Mesenchymal stem cell (in vitro differentiated cells and primary cell): ENCODE measurements at regions not wholly inside any gene's neighbourhood (a gene's known extent, or its start where the extent isn't known, plus 50 kb on each side); places are given as distances from the start of the nearest gene placed in this dataset.

ENCODE experiments used
- DNase-seq: peaks from one replicate; pipeline ENCODE4 v3.0.0-alpha.2; 2013
- H2AFZ ChIP-seq: one replicate; pipeline ENCODE4 v1.6.1; 2013; ENCODE audit warnings: low read depth, mild to moderate bottlenecking, control low read depth, inconsistent platforms, low read length, moderate library complexity
- H2AK5ac ChIP-seq: 2 replicates; pipeline ENCODE4 v1.6.1; 2013; ENCODE audit warnings: low read length, moderate library complexity, mild to moderate bottlenecking, inconsistent platforms; ENCODE audit not compliant: severe bottlenecking
- H2BK120ac ChIP-seq: one replicate; pipeline ENCODE4 v1.6.1; 2013; ENCODE audit warnings: low read depth, mild to moderate bottlenecking, inconsistent platforms, low read length, moderate library complexity
- H2BK12ac ChIP-seq, 2 experiments: one replicate each; pipeline ENCODE4 v1.6.1; 2013; ENCODE audit warnings: inconsistent platforms in 2 of 2, low read length in 2 of 2, mild to moderate bottlenecking in 2 of 2, moderate library complexity in 2 of 2, control low read depth in 1 of 2
- H2BK15ac ChIP-seq: one replicate; pipeline ENCODE4 v1.6.1; 2013; ENCODE audit warnings: mild to moderate bottlenecking, low read depth, inconsistent platforms; ENCODE audit not compliant: poor library complexity, severe bottlenecking
- H2BK5ac ChIP-seq: 2 replicates; pipeline ENCODE4 v1.6.1; 2013; ENCODE audit warnings: low read depth, mild to moderate bottlenecking, low read length, control low read depth, inconsistent platforms; ENCODE audit not compliant: poor library complexity, severe bottlenecking
- H3K14ac ChIP-seq, 2 experiments: one replicate each; pipeline ENCODE4 v1.6.1; 2013; ENCODE audit warnings: inconsistent platforms in 2 of 2, low read length in 2 of 2, control low read depth in 1 of 2, mild to moderate bottlenecking in 1 of 2, moderate library complexity in 1 of 2
- H3K18ac ChIP-seq, 2 experiments: one replicate each; pipeline ENCODE4 v1.6.1; 2013; ENCODE audit warnings: inconsistent platforms in 2 of 2, low read length in 2 of 2, control low read depth in 1 of 2, low read depth in 1 of 2, mild to moderate bottlenecking in 1 of 2
- H3K23ac ChIP-seq, 2 experiments: one replicate each; pipeline ENCODE4 v1.6.1; 2013; ENCODE audit warnings: inconsistent platforms in 2 of 2, low read length in 2 of 2, mild to moderate bottlenecking in 2 of 2, moderate library complexity in 2 of 2, control low read depth in 1 of 2
- H3K27ac ChIP-seq: 2 replicates; pipeline ENCODE4 v1.5.1; 2013; ENCODE audit warnings: mild to moderate bottlenecking, moderate library complexity, low read length, control low read depth, inconsistent platforms; ENCODE audit not compliant: poor library complexity, severe bottlenecking
- H3K27me3 ChIP-seq, 2 experiments: 2 replicates each; pipeline versions ENCODE4 v1.6.1 to v1.7.0; 2013; ENCODE audit warnings: low read length in 2 of 2, mild to moderate bottlenecking in 2 of 2, moderate library complexity in 2 of 2, control low read depth in 1 of 2, inconsistent platforms in 1 of 2; ENCODE audit not compliant: control insufficient read depth in 1 of 2, insufficient read depth in 1 of 2
- H3K36me3 ChIP-seq, 2 experiments: 2 replicates each; pipeline versions ENCODE4 v1.6.1 to v1.7.0; 2013; ENCODE audit warnings: low read length in 2 of 2, control low read depth in 1 of 2, inconsistent platforms in 1 of 2, low read depth in 1 of 2, mild to moderate bottlenecking in 1 of 2; ENCODE audit not compliant: insufficient read depth in 2 of 2, control insufficient read depth in 1 of 2
- H3K4ac ChIP-seq, 2 experiments: one replicate each; pipeline ENCODE4 v1.6.1; 2013; ENCODE audit warnings: inconsistent platforms in 2 of 2, low read length in 2 of 2, mild to moderate bottlenecking in 2 of 2, moderate library complexity in 2 of 2, control low read depth in 1 of 2, low read depth in 1 of 2
- H3K4me1 ChIP-seq: 2 replicates; pipeline ENCODE4 v1.6.1; 2013; ENCODE audit warnings: low read depth, low read length, control low read depth; ENCODE audit not compliant: control insufficient read depth, insufficient read depth
- H3K4me2 ChIP-seq: 2 replicates; pipeline ENCODE4 v1.6.1; 2013; ENCODE audit warnings: low read length, mild to moderate bottlenecking, inconsistent platforms; ENCODE audit not compliant: poor library complexity, severe bottlenecking
- H3K4me3 ChIP-seq, 2 experiments: 2 replicates each; pipeline versions ENCODE4 v1.5.1 to v1.7.0; 2013; ENCODE audit warnings: low read length in 2 of 2, mild to moderate bottlenecking in 2 of 2, control low read depth in 1 of 2, low read depth in 1 of 2; ENCODE audit not compliant: insufficient read depth in 1 of 2
- H3K79me1 ChIP-seq: replicated peaks from 2 replicates; pipeline ENCODE4 v1.6.1; 2013; ENCODE audit warnings: mild to moderate bottlenecking, control low read depth, low read length, inconsistent platforms; ENCODE audit not compliant: poor library complexity, severe bottlenecking
- H3K9ac ChIP-seq: 2 replicates; pipeline ENCODE4 v1.7.0; 2013; ENCODE audit warnings: mild to moderate bottlenecking, low read length, moderate library complexity
- H3K9me3 ChIP-seq: 2 replicates; pipeline ENCODE4 v1.7.0; 2013; ENCODE audit warnings: mild to moderate bottlenecking, low read length; ENCODE audit not compliant: control insufficient read depth
- H4K8ac ChIP-seq: one replicate; pipeline ENCODE4 v1.6.1; 2013; ENCODE audit warnings: inconsistent platforms, mild to moderate bottlenecking, low read length, moderate library complexity
- H4K91ac ChIP-seq: one replicate; pipeline ENCODE4 v1.6.1; 2013; ENCODE audit warnings: mild to moderate bottlenecking, low read length, inconsistent platforms
- WGBS: methylation state at CpG from one replicate; pipeline ENCODE4 v1.1.7; 2013; ENCODE audit warnings: mixed read lengths; 5-methylcytosine and 5-hydroxymethylcytosine counted together

DNA sequence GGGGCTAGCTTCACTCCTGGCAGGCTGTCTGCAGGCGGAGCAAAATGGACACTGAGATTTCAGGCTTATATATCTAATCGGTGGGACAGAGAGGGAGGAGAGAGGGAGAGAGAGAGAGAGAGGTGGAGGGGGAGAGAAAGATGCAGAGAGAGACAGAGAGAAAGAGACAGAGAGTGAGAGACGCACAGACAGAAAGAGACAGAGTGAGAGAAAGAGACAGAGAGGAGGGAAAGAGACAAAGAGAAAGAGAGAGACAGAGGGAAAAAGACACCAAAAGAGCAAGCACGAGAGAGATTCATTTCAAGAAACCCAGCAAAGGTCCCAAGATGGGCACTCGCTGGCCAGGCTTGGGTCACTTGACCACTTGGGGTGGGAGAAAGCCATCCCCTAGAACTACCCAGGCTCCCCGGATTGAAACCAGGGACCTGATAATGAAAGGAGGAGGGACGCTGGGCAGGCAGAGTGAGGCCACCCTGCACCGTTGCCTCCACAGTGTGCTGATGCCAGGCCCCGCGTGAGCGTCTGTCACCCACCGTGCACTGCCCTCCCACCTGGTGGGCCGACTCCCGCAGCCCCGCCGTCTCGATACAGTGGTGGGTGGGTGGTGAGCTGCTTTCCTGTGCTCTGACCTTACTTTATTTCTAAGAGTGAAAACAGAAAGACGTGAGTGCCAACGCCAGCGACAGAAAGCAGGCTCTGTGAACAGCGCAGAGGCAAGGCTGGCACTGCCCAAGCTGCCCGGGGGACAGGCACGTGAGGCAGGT, 67.9 kb upstream of the SLCO4A1 start:
- Histone ChIP-seq H3K14ac (no peak overlapping the region), H3K27me3 (peaks cover 37 to 93% of the 10 kb centered on the region in 2 experiments), H3K79me1 (no peaks in the 10 kb centered on the region), H3K4ac (no peak overlapping the region), H3K18ac (no peak overlapping the region), H3K27ac (no peak overlapping the region), H2BK12ac (no peak overlapping the region), H2BK5ac (no peak overlapping the region), H3K4me3 (no peak overlapping the region), H3K36me3 (no peaks in the 10 kb centered on the region), H2BK120ac (no peak overlapping the region), H2BK15ac (no peak overlapping the region), H3K4me1 (no peaks in the 10 kb centered on the region), H4K8ac (no peak overlapping the region), H3K9ac (no peak overlapping the region), H3K9me3 (peaks cover 3% of the 10 kb centered on the region), H4K91ac (no peak overlapping the region), H3K23ac (no peak overlapping the region), H2AFZ (no peak overlapping the region), H3K4me2 (no peak overlapping the region), H2AK5ac (no peak overlapping the region)
- WGBS = 86% methylated on average over 23 of the region's 23 CpGs
- no peak for DNase-seq

DNA sequence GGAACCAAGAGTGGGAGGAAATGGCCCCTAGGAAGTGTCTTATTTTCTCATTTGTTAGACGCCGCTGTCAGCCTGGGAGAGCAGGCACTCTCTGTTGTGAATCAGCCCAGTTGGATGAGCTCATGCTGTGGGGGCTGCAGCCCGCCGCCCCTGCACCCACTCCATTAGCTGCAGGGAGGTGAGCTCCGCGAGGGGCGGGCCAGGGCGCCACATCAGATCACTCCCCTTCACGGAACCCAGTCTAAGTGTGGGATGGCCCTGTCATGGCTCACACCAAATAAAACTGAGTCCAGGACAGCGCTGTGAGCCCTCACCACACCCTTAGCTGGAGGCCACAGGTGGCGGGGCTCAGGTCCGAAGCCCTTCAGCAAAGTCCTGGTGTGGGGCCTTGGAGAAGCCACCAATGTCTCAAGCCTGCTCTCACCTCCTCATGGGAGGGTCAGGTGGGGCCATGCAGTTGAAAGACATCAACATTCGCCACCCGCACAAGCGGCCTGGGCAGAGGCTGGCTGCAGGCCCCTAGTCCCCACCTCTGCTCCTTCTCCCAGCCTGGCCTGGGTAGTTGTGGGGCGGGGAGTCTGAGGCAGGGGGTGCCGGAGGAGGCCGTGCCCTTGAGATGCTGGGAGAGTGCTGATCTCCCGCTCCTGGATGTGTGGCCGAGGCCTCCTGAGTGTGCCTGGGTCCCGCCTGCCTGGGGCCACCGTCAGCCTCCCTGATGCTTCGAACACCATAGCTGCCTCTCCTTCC, 66.2 kb upstream of the SLCO4A1 start:
- Histone ChIP-seq H2AFZ (no peak overlapping the region), H3K27me3 (peaks cover 53 to 93% of the 10 kb centered on the region in 2 experiments), H2BK120ac (no peak overlapping the region), H3K9me3 (peaks cover 3% of the 10 kb centered on the region), H4K8ac (no peak overlapping the region), H4K91ac (no peak overlapping the region), H2BK15ac (no peak overlapping the region), H3K4me1 (no peaks in the 10 kb centered on the region), H3K36me3 (no peaks in the 10 kb centered on the region), H3K79me1 (no peaks in the 10 kb centered on the region), H3K9ac (no peak overlapping the region), H2BK5ac (no peak overlapping the region), H2BK12ac (no peak overlapping the region), H3K4me3 (no peak overlapping the region), H3K18ac (no peak overlapping the region), H2AK5ac (no peak overlapping the region), H3K27ac (no peak overlapping the region), H3K4ac (no peak overlapping the region), H3K4me2 (no peak overlapping the region), H3K23ac (no peak overlapping the region), H3K14ac (no peak overlapping the region)
- 78% methylated on average over 21 of the region's 23 CpGs for WGBS
- DNase-seq = no peak

DNA sequence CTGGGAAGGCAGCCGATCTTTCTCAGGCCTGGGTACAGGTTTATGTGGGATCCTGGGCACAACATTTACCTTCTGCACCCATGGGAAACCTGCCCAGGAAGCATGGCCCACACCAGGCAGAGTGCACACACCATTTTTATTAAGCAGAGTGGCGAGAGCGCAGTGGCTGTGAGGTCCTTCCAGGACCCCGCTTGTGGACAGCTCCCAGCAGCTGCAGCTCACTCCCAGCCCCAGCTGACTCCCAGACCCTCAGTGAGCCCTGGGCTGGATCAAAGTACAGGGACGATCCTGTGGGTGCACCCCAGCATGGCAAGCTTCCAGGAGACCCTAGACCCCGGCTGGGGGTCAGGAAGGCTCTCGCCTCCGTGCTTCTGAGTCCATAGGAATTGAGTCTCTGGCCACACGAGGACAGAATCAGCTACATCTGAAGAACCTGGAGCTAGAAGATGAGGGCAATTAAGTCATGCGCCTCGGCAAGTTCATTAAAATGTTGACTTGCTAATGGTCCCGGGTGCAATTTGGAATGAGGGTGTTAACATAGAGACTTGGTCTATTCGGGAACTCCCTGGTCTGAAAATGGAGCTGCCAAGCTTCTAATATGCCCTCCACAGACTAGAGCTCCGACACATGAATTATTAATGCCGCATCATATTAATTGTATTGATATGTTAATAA, 65.4 kb upstream of the SLCO4A1 start:
- H3K9me3 ChIP-seq = peaks cover 3% of the 10 kb centered on the region
- DNase-seq = peak; percentile 6
- H4K8ac ChIP-seq = no peak overlapping the region
- no peak overlapping the region for H3K18ac ChIP-seq
- H3K36me3 ChIP-seq = no peaks in the 10 kb centered on the region
- no peak overlapping the region for H2BK15ac ChIP-seq
- H2AK5ac ChIP-seq = no peak overlapping the region
- no peak overlapping the region for H3K4ac ChIP-seq
- no peaks in the 10 kb centered on the region for H3K79me1 ChIP-seq
- H3K4me2 ChIP-seq = no peak overlapping the region
- H3K4me1 ChIP-seq = no peaks in the 10 kb centered on the region
- no peak overlapping the region for H2BK120ac ChIP-seq
- no peak overlapping the region for H2BK12ac ChIP-seq
- no peak overlapping the region for H3K14ac ChIP-seq
- H4K91ac ChIP-seq = no peak overlapping the region
- no peak overlapping the region for H3K23ac ChIP-seq
- no peak overlapping the region for H3K9ac ChIP-seq
- no peak overlapping the region for H3K4me3 ChIP-seq
- 49% methylated on average over 12 of the region's 15 CpGs for WGBS
- H2AFZ ChIP-seq = no peak overlapping the region
- H3K27ac ChIP-seq = no peak overlapping the region
- H2BK5ac ChIP-seq = no peak overlapping the region
- H3K27me3 ChIP-seq = peaks cover 54 to 97% of the 10 kb centered on the region in 2 experiments

DNA sequence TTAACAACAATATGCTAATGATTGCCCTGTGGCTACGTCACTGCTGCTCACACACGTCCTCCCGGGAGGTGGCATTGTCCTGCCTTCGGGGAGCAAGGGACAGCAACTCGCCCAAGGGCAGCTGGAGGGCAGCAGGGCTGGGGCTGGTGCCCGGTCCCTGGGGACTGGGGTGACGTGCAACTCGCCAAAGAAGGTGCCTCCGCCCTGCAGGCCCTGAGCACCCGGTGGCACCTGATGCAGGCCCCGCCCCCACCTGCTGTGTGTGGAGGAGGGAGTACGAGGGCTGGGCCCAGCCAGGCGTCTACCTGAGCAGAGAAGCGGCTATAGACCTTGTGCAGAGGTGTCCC, 64.8 kb upstream of the SLCO4A1 start:
- no peak for DNase-seq
- no peak overlapping the region for H3K4me2 ChIP-seq
- no peak overlapping the region for H3K4me3 ChIP-seq
- no peak overlapping the region for H4K91ac ChIP-seq
- no peak overlapping the region for H3K18ac ChIP-seq
- no peaks in the 10 kb centered on the region for H3K9me3 ChIP-seq
- H3K4me1 ChIP-seq = no peaks in the 10 kb centered on the region
- WGBS = 44% methylated on average over 14 of the region's 14 CpGs
- H2AFZ ChIP-seq = no peak overlapping the region
- no peak overlapping the region for H2BK12ac ChIP-seq
- no peaks in the 10 kb centered on the region for H3K36me3 ChIP-seq
- H3K4ac ChIP-seq = no peak overlapping the region
- H2BK15ac ChIP-seq = no peak overlapping the region
- H2BK5ac ChIP-seq = no peak overlapping the region
- H2AK5ac ChIP-seq = no peak overlapping the region
- no peak overlapping the region for H2BK120ac ChIP-seq
- no peak overlapping the region for H3K23ac ChIP-seq
- no peak overlapping the region for H3K27ac ChIP-seq
- no peak overlapping the region for H4K8ac ChIP-seq
- no peak overlapping the region for H3K9ac ChIP-seq
- peaks cover 59 to 96% of the 10 kb centered on the region in 2 experiments for H3K27me3 ChIP-seq
- H3K14ac ChIP-seq = no peak overlapping the region
- no peaks in the 10 kb centered on the region for H3K79me1 ChIP-seq
